ENCODE measurements at regions not wholly inside any gene's neighbourhood (a gene's known extent, or its start where the extent isn't known, plus 50 kb on each side); places are given as distances from the start of the nearest gene placed in this dataset.

- H3K79me2 ChIP-seq (ENCODE audit: insufficient read depth, low read length): no peaks in the 10 kb centered on the region
- H3K9me3 ChIP-seq (ENCODE audit: insufficient read depth, low read length, severe bottlenecking): no peaks in the 10 kb centered on the region
- no peak overlapping the region for H3K9ac ChIP-seq (ENCODE audit: low read depth, low read length)
- no peaks in the 10 kb centered on the region for H4K20me1 ChIP-seq (ENCODE audit: insufficient read depth, low read length)
- H3K4me2 ChIP-seq (ENCODE audit: insufficient read depth, low read length): no peak overlapping the region
- DNase-seq: no peak
- peaks cover 6% of the 10 kb centered on the region for H3K27me3 ChIP-seq (ENCODE audit: insufficient read depth, low read length, poor library complexity)
- no peak overlapping the region for H2AFZ ChIP-seq (ENCODE audit: low read depth, low read length)
- H3K36me3 ChIP-seq (ENCODE audit: insufficient read depth, low read length): no peaks in the 10 kb centered on the region
- no peak for TF ChIP-seq CTCF (IDR thresholded peaks at IDR 0.05; ENCODE audit: borderline replicate concordance, extremely low read depth, low read length, poor library complexity, severe bottlenecking)
- TF ChIP-seq EZH2 (IDR thresholded peaks at IDR 0.05; ENCODE audit: borderline replicate concordance, low read depth, low read length, severe bottlenecking): no peak
- no peak for ATAC-seq (ENCODE audit: insufficient read depth, low read depth)
- H3K4me1 ChIP-seq (ENCODE audit: insufficient read depth, low read length): no peaks in the 10 kb centered on the region
- no peak overlapping the region for H3K27ac ChIP-seq (ENCODE audit: low read length)
- H3K4me3 ChIP-seq (ENCODE audit: low read depth in 1 of 2, low read length in 2 of 2): no peak overlapping the region
Measured at GRCh38 chr6:147949981-147950622, 392.5 kb upstream of the SASH1 start.

- Histone ChIP-seq H3K36me3 (ENCODE audit: insufficient read depth, low read length) (no peaks in the 10 kb centered on the region), H2AFZ (ENCODE audit: low read depth, low read length) (no peak overlapping the region), H3K4me3 (ENCODE audit: low read depth in 1 of 2, low read length in 2 of 2) (no peak overlapping the region), H3K4me2 (ENCODE audit: insufficient read depth, low read length) (no peak overlapping the region), H3K79me2 (ENCODE audit: insufficient read depth, low read length) (no peaks in the 10 kb centered on the region), H3K9ac (ENCODE audit: low read depth, low read length) (no peak overlapping the region), H4K20me1 (ENCODE audit: insufficient read depth, low read length) (no peaks in the 10 kb centered on the region), H3K9me3 (ENCODE audit: insufficient read depth, low read length, severe bottlenecking) (no peaks in the 10 kb centered on the region), H3K27ac (ENCODE audit: low read length) (no peak overlapping the region), H3K4me1 (ENCODE audit: insufficient read depth, low read length) (no peaks in the 10 kb centered on the region), H3K27me3 (ENCODE audit: insufficient read depth, low read length, poor library complexity) (peaks cover 6% of the 10 kb centered on the region)
- TF ChIP-seq CTCF (IDR thresholded peaks at IDR 0.05; ENCODE audit: borderline replicate concordance, extremely low read depth, low read length, poor library complexity, severe bottlenecking): no peak
- no peak for TF ChIP-seq EZH2 (IDR thresholded peaks at IDR 0.05; ENCODE audit: borderline replicate concordance, low read depth, low read length, severe bottlenecking)
- ATAC-seq (ENCODE audit: insufficient read depth, low read depth) (no peak), DNase-seq (no peak)
Measured at GRCh38 chr6:147950623-147950987, 392.0 kb upstream of the SASH1 start.

- no peaks in the 10 kb centered on the region for H3K36me3 ChIP-seq (ENCODE audit: insufficient read depth, low read length)
- no peak overlapping the region for H3K9ac ChIP-seq (ENCODE audit: low read depth, low read length)
- peaks cover 6% of the 10 kb centered on the region for H3K27me3 ChIP-seq (ENCODE audit: insufficient read depth, low read length, poor library complexity)
- no peaks in the 10 kb centered on the region for H3K4me1 ChIP-seq (ENCODE audit: insufficient read depth, low read length)
- no peaks in the 10 kb centered on the region for H3K9me3 ChIP-seq (ENCODE audit: insufficient read depth, low read length, severe bottlenecking)
- no peak overlapping the region for H3K4me3 ChIP-seq (ENCODE audit: low read depth in 1 of 2, low read length in 2 of 2)
- no peak overlapping the region for H3K4me2 ChIP-seq (ENCODE audit: insufficient read depth, low read length)
- no peak for TF ChIP-seq CTCF (IDR thresholded peaks at IDR 0.05; ENCODE audit: borderline replicate concordance, extremely low read depth, low read length, poor library complexity, severe bottlenecking)
- TF ChIP-seq EZH2 (IDR thresholded peaks at IDR 0.05; ENCODE audit: borderline replicate concordance, low read depth, low read length, severe bottlenecking): no peak
- H3K79me2 ChIP-seq (ENCODE audit: insufficient read depth, low read length): no peaks in the 10 kb centered on the region
- H2AFZ ChIP-seq (ENCODE audit: low read depth, low read length): no peak overlapping the region
- H3K27ac ChIP-seq (ENCODE audit: low read length): no peak overlapping the region
- no peaks in the 10 kb centered on the region for H4K20me1 ChIP-seq (ENCODE audit: insufficient read depth, low read length)
- ATAC-seq (ENCODE audit: insufficient read depth, low read depth) (no peak), DNase-seq (no peak)
Measured at GRCh38 chr6:147951726-147952125, 390.9 kb upstream of the SASH1 start.
